Mesenchymal stem cell (in vitro differentiated cells and primary cell): ENCODE measurements at regions not wholly inside any gene's neighbourhood (a gene's known extent, or its start where the extent isn't known, plus 50 kb on each side); places are given as distances from the start of the nearest gene placed in this dataset.

Source experiments
- DNase-seq: peaks from one replicate; pipeline ENCODE4 v3.0.0-alpha.2; 2013
- H2AFZ ChIP-seq: one replicate; pipeline ENCODE4 v1.6.1; 2013; ENCODE audit warnings: low read depth, mild to moderate bottlenecking, control low read depth, inconsistent platforms, low read length, moderate library complexity
- H2AK5ac ChIP-seq: 2 replicates; pipeline ENCODE4 v1.6.1; 2013; ENCODE audit warnings: low read length, moderate library complexity, mild to moderate bottlenecking, inconsistent platforms; ENCODE audit not compliant: severe bottlenecking
- H2BK120ac ChIP-seq: one replicate; pipeline ENCODE4 v1.6.1; 2013; ENCODE audit warnings: low read depth, mild to moderate bottlenecking, inconsistent platforms, low read length, moderate library complexity
- H2BK12ac ChIP-seq, 2 experiments: one replicate each; pipeline ENCODE4 v1.6.1; 2013; ENCODE audit warnings: inconsistent platforms in 2 of 2, low read length in 2 of 2, mild to moderate bottlenecking in 2 of 2, moderate library complexity in 2 of 2, control low read depth in 1 of 2
- H2BK15ac ChIP-seq: one replicate; pipeline ENCODE4 v1.6.1; 2013; ENCODE audit warnings: mild to moderate bottlenecking, low read depth, inconsistent platforms; ENCODE audit not compliant: poor library complexity, severe bottlenecking
- H2BK5ac ChIP-seq: 2 replicates; pipeline ENCODE4 v1.6.1; 2013; ENCODE audit warnings: low read depth, mild to moderate bottlenecking, low read length, control low read depth, inconsistent platforms; ENCODE audit not compliant: poor library complexity, severe bottlenecking
- H3K14ac ChIP-seq, 2 experiments: one replicate each; pipeline ENCODE4 v1.6.1; 2013; ENCODE audit warnings: inconsistent platforms in 2 of 2, low read length in 2 of 2, control low read depth in 1 of 2, mild to moderate bottlenecking in 1 of 2, moderate library complexity in 1 of 2
- H3K18ac ChIP-seq, 2 experiments: one replicate each; pipeline ENCODE4 v1.6.1; 2013; ENCODE audit warnings: inconsistent platforms in 2 of 2, low read length in 2 of 2, control low read depth in 1 of 2, low read depth in 1 of 2, mild to moderate bottlenecking in 1 of 2
- H3K23ac ChIP-seq, 2 experiments: one replicate each; pipeline ENCODE4 v1.6.1; 2013; ENCODE audit warnings: inconsistent platforms in 2 of 2, low read length in 2 of 2, mild to moderate bottlenecking in 2 of 2, moderate library complexity in 2 of 2, control low read depth in 1 of 2
- H3K27ac ChIP-seq: 2 replicates; pipeline ENCODE4 v1.5.1; 2013; ENCODE audit warnings: mild to moderate bottlenecking, moderate library complexity, low read length, control low read depth, inconsistent platforms; ENCODE audit not compliant: poor library complexity, severe bottlenecking
- H3K27me3 ChIP-seq, 2 experiments: 2 replicates each; pipeline versions ENCODE4 v1.6.1 to v1.7.0; 2013; ENCODE audit warnings: low read length in 2 of 2, mild to moderate bottlenecking in 2 of 2, moderate library complexity in 2 of 2, control low read depth in 1 of 2, inconsistent platforms in 1 of 2; ENCODE audit not compliant: control insufficient read depth in 1 of 2, insufficient read depth in 1 of 2
- H3K36me3 ChIP-seq, 2 experiments: 2 replicates each; pipeline versions ENCODE4 v1.6.1 to v1.7.0; 2013; ENCODE audit warnings: low read length in 2 of 2, control low read depth in 1 of 2, inconsistent platforms in 1 of 2, low read depth in 1 of 2, mild to moderate bottlenecking in 1 of 2; ENCODE audit not compliant: insufficient read depth in 2 of 2, control insufficient read depth in 1 of 2
- H3K4ac ChIP-seq, 2 experiments: one replicate each; pipeline ENCODE4 v1.6.1; 2013; ENCODE audit warnings: inconsistent platforms in 2 of 2, low read length in 2 of 2, mild to moderate bottlenecking in 2 of 2, moderate library complexity in 2 of 2, control low read depth in 1 of 2, low read depth in 1 of 2
- H3K4me1 ChIP-seq: 2 replicates; pipeline ENCODE4 v1.6.1; 2013; ENCODE audit warnings: low read depth, low read length, control low read depth; ENCODE audit not compliant: control insufficient read depth, insufficient read depth
- H3K4me2 ChIP-seq: 2 replicates; pipeline ENCODE4 v1.6.1; 2013; ENCODE audit warnings: low read length, mild to moderate bottlenecking, inconsistent platforms; ENCODE audit not compliant: poor library complexity, severe bottlenecking
- H3K4me3 ChIP-seq, 2 experiments: 2 replicates each; pipeline versions ENCODE4 v1.5.1 to v1.7.0; 2013; ENCODE audit warnings: low read length in 2 of 2, mild to moderate bottlenecking in 2 of 2, control low read depth in 1 of 2, low read depth in 1 of 2; ENCODE audit not compliant: insufficient read depth in 1 of 2
- H3K79me1 ChIP-seq: replicated peaks from 2 replicates; pipeline ENCODE4 v1.6.1; 2013; ENCODE audit warnings: mild to moderate bottlenecking, control low read depth, low read length, inconsistent platforms; ENCODE audit not compliant: poor library complexity, severe bottlenecking
- H3K9ac ChIP-seq: 2 replicates; pipeline ENCODE4 v1.7.0; 2013; ENCODE audit warnings: mild to moderate bottlenecking, low read length, moderate library complexity
- H3K9me3 ChIP-seq: 2 replicates; pipeline ENCODE4 v1.7.0; 2013; ENCODE audit warnings: mild to moderate bottlenecking, low read length; ENCODE audit not compliant: control insufficient read depth
- H4K8ac ChIP-seq: one replicate; pipeline ENCODE4 v1.6.1; 2013; ENCODE audit warnings: inconsistent platforms, mild to moderate bottlenecking, low read length, moderate library complexity
- H4K91ac ChIP-seq: one replicate; pipeline ENCODE4 v1.6.1; 2013; ENCODE audit warnings: mild to moderate bottlenecking, low read length, inconsistent platforms
- WGBS: methylation state at CpG from one replicate; pipeline ENCODE4 v1.1.7; 2013; ENCODE audit warnings: mixed read lengths; 5-methylcytosine and 5-hydroxymethylcytosine counted together

DNA sequence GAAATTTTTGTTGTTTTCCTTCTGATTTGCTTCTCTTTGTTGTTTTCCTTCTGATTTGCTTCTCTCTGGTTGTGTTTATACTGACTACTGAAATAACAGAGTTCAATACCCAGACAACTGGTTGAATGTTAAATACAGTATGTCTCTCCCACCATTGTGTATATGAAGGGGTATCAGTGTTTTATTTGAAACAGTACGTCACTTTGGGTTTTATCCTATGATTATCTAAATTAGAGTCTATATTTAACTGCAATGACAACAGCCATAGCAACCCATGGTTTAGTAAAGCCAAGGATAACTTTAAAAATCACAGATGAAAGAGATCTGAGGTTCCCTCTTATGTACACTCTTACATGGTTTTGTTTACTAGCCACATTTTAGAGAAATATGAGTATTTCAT lies 141.3 kb downstream of the GNAT3 start:
- no peak overlapping the region for H3K23ac ChIP-seq
- no peaks in the 10 kb centered on the region for H3K36me3 ChIP-seq
- no peak overlapping the region for H2BK120ac ChIP-seq
- H3K9ac ChIP-seq: no peak overlapping the region
- no peak overlapping the region for H2AFZ ChIP-seq
- peaks cover 9% of the 10 kb centered on the region for H3K9me3 ChIP-seq
- no peak for DNase-seq
- H2AK5ac ChIP-seq: no peak overlapping the region
- H3K27me3 ChIP-seq: no peaks in the 10 kb centered on the region
- H3K27ac ChIP-seq: no peak overlapping the region
- H4K91ac ChIP-seq: no peak overlapping the region
- H2BK5ac ChIP-seq: no peak overlapping the region
- H2BK12ac ChIP-seq: no peak overlapping the region
- H3K18ac ChIP-seq: no peak overlapping the region
- H3K4me1 ChIP-seq: no peaks in the 10 kb centered on the region
- no peak overlapping the region for H2BK15ac ChIP-seq
- no peak overlapping the region for H3K4me3 ChIP-seq
- no peak overlapping the region for H3K4ac ChIP-seq
- no peaks in the 10 kb centered on the region for H3K79me1 ChIP-seq
- H3K4me2 ChIP-seq: no peak overlapping the region
- H4K8ac ChIP-seq: no peak overlapping the region
- H3K14ac ChIP-seq: no peak overlapping the region
- no CpG with 5 or more reads among the region's 1 CpG for WGBS

DNA sequence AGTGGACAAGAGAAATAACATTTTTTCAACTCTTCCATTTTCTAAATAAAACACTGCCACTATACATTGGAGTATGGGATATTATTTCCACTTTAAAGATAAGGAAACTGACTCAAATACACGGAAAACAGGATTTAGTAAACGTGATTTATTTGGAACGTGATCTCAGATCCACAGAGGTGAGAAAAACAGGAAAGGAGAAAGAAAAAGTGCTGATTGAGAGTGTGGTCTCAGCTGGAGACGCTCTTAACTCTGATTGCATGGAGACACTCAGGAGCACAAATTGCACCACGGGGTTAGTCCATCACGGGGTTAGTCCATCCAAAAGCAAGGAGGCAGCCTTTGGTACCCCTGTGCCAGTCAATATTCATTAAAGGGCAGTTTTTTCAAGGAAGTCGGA lies 142.5 kb downstream of the GNAT3 start:
- H3K4me3 ChIP-seq: no peak overlapping the region
- no peaks in the 10 kb centered on the region for H3K79me1 ChIP-seq
- no peak overlapping the region for H2AFZ ChIP-seq
- H3K27ac ChIP-seq: no peak overlapping the region
- 77% methylated on average over 7 of the region's 7 CpGs for WGBS
- H3K9ac ChIP-seq: no peak overlapping the region
- H3K4me2 ChIP-seq: no peak overlapping the region
- peaks cover 13% of the 10 kb centered on the region for H3K9me3 ChIP-seq
- no peak overlapping the region for H2BK5ac ChIP-seq
- H3K4me1 ChIP-seq: no peaks in the 10 kb centered on the region
- H4K8ac ChIP-seq: no peak overlapping the region
- H3K4ac ChIP-seq: no peak overlapping the region
- H4K91ac ChIP-seq: no peak overlapping the region
- no peak overlapping the region for H2BK15ac ChIP-seq
- no peaks in the 10 kb centered on the region for H3K27me3 ChIP-seq
- H3K14ac ChIP-seq: no peak overlapping the region
- no peak overlapping the region for H3K23ac ChIP-seq
- no peak for DNase-seq
- no peak overlapping the region for H2BK12ac ChIP-seq
- no peaks in the 10 kb centered on the region for H3K36me3 ChIP-seq
- no peak overlapping the region for H2AK5ac ChIP-seq
- H3K18ac ChIP-seq: no peak overlapping the region
- H2BK120ac ChIP-seq: no peak overlapping the region

DNA sequence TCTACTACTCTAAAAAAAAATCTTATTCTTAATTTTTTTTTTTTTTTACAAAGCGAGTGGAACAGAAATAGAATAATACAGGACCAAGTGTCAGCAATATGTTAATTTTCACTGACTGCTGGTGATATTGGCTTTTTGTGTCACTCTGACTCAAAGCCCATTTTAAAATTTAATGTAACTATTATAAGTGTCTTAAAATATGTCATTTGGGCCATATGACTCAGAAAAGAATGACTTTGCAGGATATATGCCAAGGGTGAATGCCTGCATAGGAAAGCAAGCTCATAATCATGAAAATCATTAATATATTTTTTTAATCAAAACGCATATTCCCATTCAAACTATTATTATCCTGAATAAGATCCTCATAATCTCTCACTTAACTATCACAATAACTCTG lies 149.2 kb downstream of the GNAT3 start:
- H2BK12ac ChIP-seq: no peak overlapping the region
- H3K27ac ChIP-seq: no peak overlapping the region
- WGBS: 89% methylated on average over 1 of the region's 2 CpGs
- H4K8ac ChIP-seq: no peak overlapping the region
- no peak overlapping the region for H2AK5ac ChIP-seq
- no peak overlapping the region for H3K9ac ChIP-seq
- no peak overlapping the region for H3K4me2 ChIP-seq
- no peak overlapping the region for H4K91ac ChIP-seq
- no peak overlapping the region for H2AFZ ChIP-seq
- no peak overlapping the region for H3K18ac ChIP-seq
- no peak overlapping the region for H3K14ac ChIP-seq
- peaks cover 13% of the 10 kb centered on the region for H3K9me3 ChIP-seq
- no peaks in the 10 kb centered on the region for H3K27me3 ChIP-seq
- no peaks in the 10 kb centered on the region for H3K79me1 ChIP-seq
- no peak overlapping the region for H2BK120ac ChIP-seq
- no peak overlapping the region for H3K4ac ChIP-seq
- no peak overlapping the region for H3K4me3 ChIP-seq
- H2BK15ac ChIP-seq: no peak overlapping the region
- no peak for DNase-seq
- H3K4me1 ChIP-seq: no peaks in the 10 kb centered on the region
- H2BK5ac ChIP-seq: no peak overlapping the region
- no peaks in the 10 kb centered on the region for H3K36me3 ChIP-seq
- H3K23ac ChIP-seq: no peak overlapping the region

DNA sequence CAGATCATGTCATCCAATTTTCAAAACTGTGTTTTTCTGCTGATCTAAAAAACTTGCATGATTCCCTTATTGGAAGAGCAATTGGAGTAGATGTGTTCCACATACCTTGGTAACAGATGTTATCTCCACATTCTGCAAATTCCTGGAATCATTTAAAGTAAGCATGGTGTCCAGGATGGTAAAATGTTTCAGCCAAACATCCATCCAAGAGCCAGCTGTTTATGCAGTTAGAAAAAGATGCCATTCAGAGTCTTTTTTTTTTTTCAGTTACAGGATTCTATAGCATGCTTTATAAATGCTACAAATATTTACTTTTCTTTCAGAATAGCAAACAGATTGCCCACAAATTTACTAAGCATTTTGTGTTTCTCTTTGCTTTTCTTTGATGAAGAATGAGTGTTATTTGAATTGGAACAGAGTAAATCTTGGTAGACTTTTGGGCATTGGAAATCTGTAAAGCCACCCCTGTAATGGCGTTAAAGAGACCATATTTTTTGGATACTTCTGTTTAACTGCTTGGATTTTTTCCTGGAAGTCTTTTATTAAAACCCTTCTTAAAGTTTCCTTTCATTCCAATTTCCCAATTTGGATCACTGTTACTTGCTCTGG lies 149.8 kb downstream of the GNAT3 start:
- no peak overlapping the region for H3K18ac ChIP-seq
- H3K4me1 ChIP-seq: no peaks in the 10 kb centered on the region
- no peak overlapping the region for H3K23ac ChIP-seq
- no peak overlapping the region for H3K4me3 ChIP-seq
- H3K36me3 ChIP-seq: no peaks in the 10 kb centered on the region
- H3K79me1 ChIP-seq: no peaks in the 10 kb centered on the region
- no peak overlapping the region for H4K8ac ChIP-seq
- no peak overlapping the region for H2AFZ ChIP-seq
- no peak overlapping the region for H2AK5ac ChIP-seq
- no peak overlapping the region for H3K4me2 ChIP-seq
- H2BK5ac ChIP-seq: no peak overlapping the region
- no peaks in the 10 kb centered on the region for H3K27me3 ChIP-seq
- DNase-seq: no peak
- H2BK12ac ChIP-seq: no peak overlapping the region
- H3K4ac ChIP-seq: no peak overlapping the region
- H2BK15ac ChIP-seq: no peak overlapping the region
- no peak overlapping the region for H3K14ac ChIP-seq
- peaks cover 13% of the 10 kb centered on the region for H3K9me3 ChIP-seq
- no peak overlapping the region for H4K91ac ChIP-seq
- no peak overlapping the region for H3K27ac ChIP-seq
- H2BK120ac ChIP-seq: no peak overlapping the region
- H3K9ac ChIP-seq: no peak overlapping the region
- WGBS: no CpG with 5 or more reads among the region's 1 CpG
